HG03064 (cell line): ENCODE measurements at regions not wholly inside any gene's neighbourhood (a gene's known extent, or its start where the extent isn't known, plus 50 kb on each side); places are given as distances from the start of the nearest gene placed in this dataset.

Experiments used
- ATAC-seq: cut with Tn5 transposase; IDR thresholded peaks from one replicate; pipeline ENCODE4 v1.9.1; 2021; ENCODE audit warnings: low read depth; ENCODE audit not compliant: unreplicated experiment

DNA sequence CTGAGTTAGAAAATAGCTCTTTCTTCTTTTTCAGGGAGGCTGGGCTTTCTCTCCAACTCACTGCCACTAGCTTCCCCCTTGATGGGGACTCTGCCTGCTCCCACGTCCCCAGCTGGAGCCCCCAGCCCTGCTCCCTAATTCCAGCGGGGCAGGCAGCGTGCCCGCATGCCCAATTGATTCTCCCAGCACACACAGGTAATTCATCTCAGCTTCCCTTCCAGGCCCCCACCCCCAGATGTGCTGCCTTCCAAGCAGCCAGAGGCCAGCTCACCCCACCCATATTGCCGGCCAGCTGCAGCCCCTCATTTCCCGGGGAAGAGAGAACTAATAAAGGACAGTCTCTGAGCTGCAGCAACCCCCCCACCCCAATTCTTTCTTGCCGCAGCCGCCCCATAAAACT lies 69.8 kb downstream of the EFNB1 start:
- ATAC-seq, result no peak

DNA sequence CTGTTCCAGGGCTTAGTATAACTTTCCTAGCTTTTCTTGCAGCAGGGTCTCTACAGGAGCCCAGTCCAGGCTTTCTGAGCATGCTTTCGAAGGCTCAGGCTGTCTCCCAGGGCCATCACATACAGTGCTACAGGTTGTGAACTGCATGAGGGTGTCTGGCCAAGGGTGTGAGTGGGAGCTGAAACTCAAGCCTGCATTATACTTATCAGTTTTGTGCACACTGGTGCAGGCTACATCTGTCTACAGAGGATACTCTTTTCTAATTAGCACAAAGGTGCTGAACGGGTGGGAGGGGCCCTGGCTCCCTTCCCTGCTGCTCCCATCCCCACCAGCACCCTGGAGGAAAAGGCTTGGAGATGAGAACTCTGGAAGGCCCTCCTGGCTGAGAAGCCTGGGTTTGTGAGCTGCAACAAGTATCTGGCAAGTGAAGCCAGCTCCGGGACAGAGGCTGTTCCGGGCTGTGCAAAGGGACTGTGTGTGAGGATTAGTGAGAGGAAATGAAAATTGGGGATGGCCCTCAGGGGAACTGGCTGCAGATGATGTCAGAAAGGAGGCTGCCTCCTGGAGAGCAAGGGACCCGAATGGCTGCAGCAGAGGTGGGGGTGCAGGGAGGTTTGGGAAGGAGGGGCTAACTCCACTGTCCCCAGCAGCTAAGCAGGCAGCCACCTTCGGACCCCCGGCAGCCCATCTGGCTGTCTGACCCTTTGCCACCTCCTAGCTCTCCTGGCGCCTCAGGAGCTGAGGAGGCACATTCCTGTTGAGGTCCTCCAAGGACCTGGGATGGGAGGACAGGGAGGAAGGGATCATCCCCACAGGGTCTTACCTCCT lies 68.5 kb downstream of the EFNB1 start:
- no peak for ATAC-seq

DNA sequence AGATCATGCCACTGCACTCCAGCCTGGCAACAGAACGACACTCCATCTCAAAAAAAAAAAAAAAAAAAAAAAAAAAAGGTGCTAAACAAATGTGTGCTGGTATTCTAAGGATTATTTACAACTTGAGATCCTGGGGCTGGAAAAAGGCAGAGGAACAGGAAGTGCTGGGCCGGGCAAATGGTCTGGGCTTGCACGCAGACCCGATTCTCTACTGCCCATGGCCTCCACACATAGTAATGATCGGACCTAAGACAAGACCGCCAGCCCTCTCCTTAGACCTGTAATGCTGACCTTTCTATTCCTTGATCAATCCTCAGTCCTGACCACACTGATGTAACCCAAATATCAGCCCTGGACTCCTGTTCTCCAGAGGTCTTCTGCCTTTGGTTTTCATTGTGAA lies 67.8 kb downstream of the EFNB1 start:
- ATAC-seq, result no peak

DNA sequence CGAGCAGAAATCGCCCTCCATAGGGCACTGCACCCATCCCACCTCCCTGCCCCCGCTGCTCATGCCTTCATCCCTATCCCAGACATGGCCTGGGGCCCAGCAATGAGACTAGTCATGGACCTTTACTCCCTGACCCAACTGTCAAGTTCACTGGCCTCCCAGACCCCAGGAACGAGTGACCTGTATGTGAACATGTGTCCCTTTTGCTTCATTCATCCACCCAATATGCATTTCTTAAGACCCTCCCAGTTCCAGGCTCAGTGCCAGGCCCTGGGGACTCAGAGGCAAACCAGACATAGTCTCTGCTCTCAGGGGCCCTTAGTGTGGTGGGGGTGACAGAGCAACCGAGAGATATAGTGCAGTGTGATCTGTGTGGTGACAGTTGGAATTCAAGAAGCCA lies 67.0 kb downstream of the EFNB1 start:
- no peak for ATAC-seq

DNA sequence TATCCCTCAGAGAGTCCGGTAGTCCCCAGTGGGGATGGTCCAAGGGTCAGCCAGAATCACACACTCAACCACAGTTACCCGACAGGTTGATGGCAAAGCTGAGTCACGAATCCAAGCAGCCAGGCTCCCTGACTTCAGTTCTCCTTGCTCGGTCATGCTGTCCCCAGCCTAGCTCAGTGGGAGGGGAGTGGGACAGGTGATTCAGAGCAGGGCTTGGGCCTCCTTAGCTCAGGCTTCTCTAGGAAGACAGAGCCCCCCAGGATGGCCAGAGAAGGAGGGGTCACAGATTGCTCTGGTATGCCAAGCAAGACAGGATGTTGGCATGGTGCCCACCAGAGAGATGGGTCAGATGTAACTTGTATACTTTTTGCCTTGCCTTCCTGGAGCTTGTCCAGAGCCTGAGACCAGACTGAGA lies 66.5 kb downstream of the EFNB1 start:
- ATAC-seq, result no peak

DNA sequence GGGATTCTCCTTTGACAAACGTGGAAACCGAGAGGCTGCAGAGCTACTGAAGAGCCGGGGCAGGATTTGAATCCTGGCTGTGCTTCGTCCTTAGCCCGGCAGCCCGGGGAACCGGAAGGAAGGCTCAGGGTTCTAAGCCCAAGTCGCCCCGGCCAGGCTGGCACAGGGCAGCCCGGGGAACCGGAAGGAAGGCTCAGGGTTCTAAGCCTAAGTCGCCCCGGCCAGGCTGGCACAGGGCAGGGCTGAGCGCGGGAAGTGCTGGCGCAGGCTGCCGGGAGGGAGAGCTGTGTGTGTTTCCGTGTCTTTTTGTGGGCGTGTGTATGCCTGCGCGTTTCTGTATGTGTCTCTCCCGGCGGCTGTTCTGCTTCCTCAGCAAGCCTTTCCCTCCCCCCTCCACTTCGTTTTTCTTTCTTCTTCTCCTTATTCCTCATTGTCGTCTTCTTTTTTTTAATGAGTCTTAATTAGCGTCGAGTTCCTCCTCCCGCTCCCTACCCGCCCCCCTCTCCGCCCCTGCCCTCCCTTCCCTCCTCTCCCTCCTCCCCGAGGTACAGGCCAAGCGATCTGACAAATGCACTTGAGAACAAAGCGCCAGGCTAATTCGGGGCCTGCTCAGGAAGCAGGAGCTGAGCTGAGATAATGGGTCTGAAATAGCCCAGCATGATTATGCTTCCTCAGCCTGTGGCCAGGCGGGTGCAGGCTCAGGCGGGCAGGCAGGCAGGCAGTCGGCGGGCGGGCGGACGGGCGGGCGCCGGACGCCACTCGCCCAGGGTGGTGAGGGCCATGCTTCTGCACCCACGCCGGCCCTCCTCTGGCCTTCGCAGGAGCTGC lies 65.9 kb downstream of the EFNB1 start:
- no peak for ATAC-seq

DNA sequence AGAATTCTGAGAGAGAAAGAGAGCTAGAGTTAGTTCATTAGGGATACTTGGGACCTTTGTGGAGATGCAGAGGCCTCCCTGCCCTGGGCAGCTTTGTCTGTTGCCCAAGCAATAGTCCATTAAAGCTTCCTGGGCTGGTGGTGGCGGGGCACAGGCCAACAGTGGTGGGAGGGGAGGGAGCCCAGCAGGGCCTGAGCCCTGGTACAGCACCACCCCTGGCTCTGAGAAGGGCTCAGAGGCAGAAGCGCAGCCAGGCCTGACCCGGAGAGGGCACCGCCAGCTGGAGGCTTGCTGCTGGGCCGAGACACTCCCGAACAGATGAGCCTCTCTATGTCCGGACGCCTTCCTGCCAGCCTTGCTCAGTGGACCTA lies 65.3 kb downstream of the EFNB1 start:
- no peak for ATAC-seq

DNA sequence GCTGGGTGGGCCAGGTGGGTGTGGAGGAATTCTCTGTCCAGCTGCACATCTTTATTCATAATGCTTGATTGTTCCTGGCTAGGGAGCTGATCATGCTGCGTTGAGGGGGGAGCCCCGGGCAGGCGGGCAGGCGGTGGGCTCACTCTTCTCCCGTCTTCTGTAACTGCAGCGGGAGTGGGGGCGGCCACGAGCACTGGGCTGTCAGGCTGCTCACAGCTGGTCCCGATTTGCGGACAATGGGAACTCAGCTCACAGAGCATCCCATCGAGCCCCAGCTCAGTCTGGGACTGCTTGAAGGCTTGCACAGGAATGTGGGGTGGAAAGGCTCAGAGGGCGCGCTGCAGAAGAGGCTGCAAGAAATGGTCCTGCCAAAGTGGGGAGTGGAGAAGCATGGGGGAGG lies 63.8 kb downstream of the EFNB1 start:
- ATAC-seq, result no peak

DNA sequence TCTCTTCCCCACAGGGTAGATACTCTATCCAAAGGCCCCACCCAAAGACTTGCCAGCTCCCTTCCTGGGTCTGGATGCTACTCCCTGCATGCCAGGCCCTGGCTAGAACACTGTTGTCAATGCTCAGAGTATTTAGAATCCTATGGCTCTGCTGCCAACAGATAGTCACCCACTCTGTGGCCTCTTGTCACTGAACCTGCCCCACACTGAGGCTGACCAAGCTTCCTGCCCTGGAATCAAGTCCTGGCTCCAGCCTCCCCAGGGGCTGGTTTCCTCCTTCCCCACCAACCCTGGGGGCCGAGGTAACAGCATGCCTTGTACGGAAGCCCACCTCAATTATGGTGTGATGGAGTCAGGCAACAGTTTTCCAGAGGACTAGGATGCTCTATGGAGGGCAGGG lies 63.3 kb downstream of the EFNB1 start:
- no peak for ATAC-seq
